ENCODE measurements at regions not wholly inside any gene's neighbourhood (a gene's known extent, or its start where the extent isn't known, plus 50 kb on each side); places are given as distances from the start of the nearest gene placed in this dataset.

GRCh38 chr10:4385231-4385870, 440.7 kb upstream of the AKR1E2 start:
- ATAC-seq (peak in 1 of 3 donors; percentile 39), DNase-seq (no peak)
- Histone ChIP-seq H3K9me3 (ENCODE audit: control insufficient read depth, insufficient read depth, low read length) (no peaks in the 10 kb centered on the region), H3K4me3 (ENCODE audit: low read length) (no peak overlapping the region), H3K36me3 (ENCODE audit: control insufficient read depth, insufficient read depth, low read length) (no peaks in the 10 kb centered on the region), H3K27ac (ENCODE audit: low read length) (no peak overlapping the region), H3K4me1 (ENCODE audit: control insufficient read depth, insufficient read depth, low read length) (no peaks in the 10 kb centered on the region), H3K27me3 (ENCODE audit: control insufficient read depth, insufficient read depth, low read length) (no peaks in the 10 kb centered on the region)
- no peak for TF ChIP-seq CTCF (IDR thresholded peaks at IDR 0.05)
- H3K36me3 Mint-ChIP-seq, result no peaks in the 10 kb centered on the region
- intact Hi-C loops (cut with micrococcal nuclease), result no loop called here
- no peak overlapping the region for H3K27ac Mint-ChIP-seq
- H3K4me3 Mint-ChIP-seq, result no peak overlapping the region
- H3K27me3 Mint-ChIP-seq (ENCODE audit: low read depth in 2 of 2), result peaks cover 21 to 35% of the 10 kb centered on the region in 2 donors
- no peaks in the 10 kb centered on the region for H3K9me3 Mint-ChIP-seq
- H3K4me1 Mint-ChIP-seq, result no peaks in the 10 kb centered on the region
- 91% methylated on average over 7 of the region's 7 CpGs for WGBS (ENCODE audit: insufficient coverage)

GRCh38 chr10:4384245-4384644, 441.8 kb upstream of the AKR1E2 start:
- no peaks in the 10 kb centered on the region for H3K36me3 ChIP-seq (ENCODE audit: control insufficient read depth, insufficient read depth, low read length)
- Mint-ChIP-seq H3K27me3 (ENCODE audit: low read depth in 2 of 2) (peaks cover 18 to 25% of the 10 kb centered on the region in 2 donors), H3K4me1 (no peaks in the 10 kb centered on the region), H3K9me3 (no peaks in the 10 kb centered on the region), H3K27ac (no peak overlapping the region), H3K36me3 (no peaks in the 10 kb centered on the region), H3K4me3 (no peak overlapping the region)
- TF ChIP-seq CTCF (IDR thresholded peaks at IDR 0.05), result no peak
- 53% methylated on average over 4 of the region's 4 CpGs for WGBS (ENCODE audit: insufficient coverage)
- DNase-seq (no peak), ATAC-seq (no peak)
- intact Hi-C loops (cut with micrococcal nuclease), result no loop called here
- H3K4me1 ChIP-seq (ENCODE audit: control insufficient read depth, insufficient read depth, low read length), result no peaks in the 10 kb centered on the region
- H3K27me3 ChIP-seq (ENCODE audit: control insufficient read depth, insufficient read depth, low read length), result no peaks in the 10 kb centered on the region
- H3K27ac ChIP-seq (ENCODE audit: low read length), result no peak overlapping the region
- H3K9me3 ChIP-seq (ENCODE audit: control insufficient read depth, insufficient read depth, low read length), result no peaks in the 10 kb centered on the region
- no peak overlapping the region for H3K4me3 ChIP-seq (ENCODE audit: low read length)

GRCh38 chr10:4383651-4384098, 442.3 kb upstream of the AKR1E2 start:
- no peak for DNase-seq
- no peak overlapping the region for H3K27ac ChIP-seq (ENCODE audit: low read length)
- intact Hi-C loops (cut with micrococcal nuclease), result no loop called here
- H3K36me3 Mint-ChIP-seq, result no peaks in the 10 kb centered on the region
- no peaks in the 10 kb centered on the region for H3K9me3 Mint-ChIP-seq
- no peak overlapping the region for H3K27ac Mint-ChIP-seq
- no peaks in the 10 kb centered on the region for H3K27me3 ChIP-seq (ENCODE audit: control insufficient read depth, insufficient read depth, low read length)
- H3K27me3 Mint-ChIP-seq (ENCODE audit: low read depth in 2 of 2), result peaks cover 17 to 23% of the 10 kb centered on the region in 2 donors
- ATAC-seq, result no peak
- TF ChIP-seq CTCF (IDR thresholded peaks at IDR 0.05), result no peak
- H3K4me3 Mint-ChIP-seq, result no peak overlapping the region
- H3K4me1 Mint-ChIP-seq, result no peaks in the 10 kb centered on the region
- no peaks in the 10 kb centered on the region for H3K4me1 ChIP-seq (ENCODE audit: control insufficient read depth, insufficient read depth, low read length)
- H3K9me3 ChIP-seq (ENCODE audit: control insufficient read depth, insufficient read depth, low read length), result no peaks in the 10 kb centered on the region
- no peak overlapping the region for H3K4me3 ChIP-seq (ENCODE audit: low read length)
- H3K36me3 ChIP-seq (ENCODE audit: control insufficient read depth, insufficient read depth, low read length), result no peaks in the 10 kb centered on the region
- 38% methylated on average over 2 of the region's 4 CpGs for WGBS (ENCODE audit: insufficient coverage)

- WGBS (ENCODE audit: insufficient coverage), result no CpG with 5 or more reads among the region's 1 CpG
- Histone ChIP-seq H3K27me3 (ENCODE audit: control insufficient read depth, insufficient read depth, low read length) (no peaks in the 10 kb centered on the region), H3K9me3 (ENCODE audit: control insufficient read depth, insufficient read depth, low read length) (no peaks in the 10 kb centered on the region), H3K36me3 (ENCODE audit: control insufficient read depth, insufficient read depth, low read length) (no peaks in the 10 kb centered on the region), H3K4me3 (ENCODE audit: low read length) (no peak overlapping the region), H3K4me1 (ENCODE audit: control insufficient read depth, insufficient read depth, low read length) (no peaks in the 10 kb centered on the region), H3K27ac (ENCODE audit: low read length) (no peak overlapping the region)
- Mint-ChIP-seq H3K9me3 (no peaks in the 10 kb centered on the region), H3K27ac (no peak overlapping the region), H3K4me3 (no peak overlapping the region), H3K36me3 (no peaks in the 10 kb centered on the region), H3K4me1 (no peaks in the 10 kb centered on the region), H3K27me3 (ENCODE audit: low read depth in 2 of 2) (peaks cover 14 to 30% of the 10 kb centered on the region in 2 donors)
- DNase-seq (no peak), ATAC-seq (no peak)
- intact Hi-C loops (cut with micrococcal nuclease), result no loop called here
- no peak for TF ChIP-seq CTCF (IDR thresholded peaks at IDR 0.05)
Measured at GRCh38 chr10:4382811-4383210, 443.2 kb upstream of the AKR1E2 start.

Measured in natural killer cell (primary cell).